Heart left ventricle (tissue), 13 donors: ENCODE measurements at regions not wholly inside any gene's neighbourhood (a gene's known extent, or its start where the extent isn't known, plus 50 kb on each side); places are given as distances from the start of the nearest gene placed in this dataset.

Source experiments
- CTCF ChIP-seq, 12 donors: fragments of 200-600 bp; sonication (generic) in 4 of 12; IDR thresholded peaks; one replicate each; pipeline versions ENCODE4 v1.5.0 to v1.8.0; 2018 to 2022; ENCODE audit warnings: antibody characterized with exemption in 12 of 12, mild to moderate bottlenecking in 5 of 12
- POLR2A ChIP-seq, 2 donors: fragments of 450-650 bp; IDR thresholded peaks; one replicate each; pipeline ENCODE4 v1.6.1; 2017; ENCODE audit warnings: antibody characterized with exemption in 2 of 2, mild to moderate bottlenecking in 2 of 2, moderate library complexity in 2 of 2
- donor health status: ischemic (EF 13 %, LVEDD 7.1; RV severe dilation, severe dysfunction).
- donor health status: DM: no; HTN: yes; CAD: no.
- donor health status: DM: no; HTN: no; CAD: no.
- donor health status: ischemic (EF 25% LVEDD 6.9; RV normal size, moderate dysfunction).
- donor health status: ischemic (EF 25% LVEDD 5.7; RV mildly dilated, moderate dysfunction).
- donor health status: ischemic (EF 35%, LVEDD 5.7; RV mildly dilated, moderate dysfunction).
- donor health status: nonischemic (EF 11% LVEDD 7.7; RV severe dilation, severe dysfunction).
- donor health status: DM: yes; HTN: yes; CAD: no.
- donor health status: PGD.
- donor health status: ischemic (EF 29% LVEDD 5.4; RV normal size, mild dysfunction).
- donor health status: nonischemic (EF 23%, LVEDD 6.1; RV moderate dilation, normal function).

GRCh38 chr6:40681622-40682021 lies 94.5 kb upstream of the LRFN2 start:
- TF ChIP-seq CTCF (IDR thresholded peaks at IDR 0.05) = no peak
- no peak for TF ChIP-seq POLR2A (IDR thresholded peaks at IDR 0.05)
